WTC11 (cell line): ENCODE measurements at regions not wholly inside any gene's neighbourhood (a gene's known extent, or its start where the extent isn't known, plus 50 kb on each side); places are given as distances from the start of the nearest gene placed in this dataset.

ENCODE experiments used
- ATAC-seq: fragments of 200-7000 bp; cut with Tn5 transposase; 2 replicates; pipeline ENCODE4 v1.10.0; 2021; ENCODE audit warnings: mild to moderate bottlenecking, moderate library complexity
- CTCF ChIA-PET: fragments of 300-600 bp; sonication (Branson Sonifier 250); formaldehyde crosslinking; loops from one replicate; lab custom pipeline; 2021; ENCODE audit warnings: antibody characterized with exemption; lab: Charles Lee
- POLR2A ChIA-PET: fragments of 350-600 bp; sonication (Branson Sonifier 250); formaldehyde crosslinking; loops from one replicate; lab custom pipeline; 2021; ENCODE audit warnings: antibody characterized with exemption; lab: Charles Lee
- DNase-seq: peaks from one replicate; pipeline ENCODE4 v3.0.0; 2021; ENCODE audit warnings: low spot score
- H3K27ac Mint-ChIP-seq: 2 replicates; pipeline ENCODE4 v1.8.0; 2021; ENCODE audit warnings: mixed read lengths
- H3K27me3 Mint-ChIP-seq: 2 replicates; pipeline ENCODE4 v1.8.0; 2021; ENCODE audit warnings: low read depth, mild to moderate bottlenecking, moderate library complexity, mixed read lengths
- H3K36me3 Mint-ChIP-seq: 2 replicates; pipeline ENCODE4 v1.8.0; 2021; ENCODE audit warnings: mixed read lengths
- H3K4me1 Mint-ChIP-seq: 2 replicates; pipeline ENCODE4 v1.8.0; 2022; ENCODE audit warnings: mixed read lengths
- H3K4me3 Mint-ChIP-seq: 2 replicates; pipeline ENCODE4 v1.8.0; 2021; ENCODE audit warnings: mild to moderate bottlenecking, moderate library complexity, mixed read lengths
- H3K9me3 Mint-ChIP-seq: 2 replicates; pipeline ENCODE4 v1.8.0; 2021; ENCODE audit warnings: mixed read lengths
- CREB1 ChIP-seq: sonication (generic); formaldehyde crosslinking; IDR thresholded peaks from 2 replicates; pipeline ENCODE4 v1.8.0; 2023; ENCODE audit warnings: mild to moderate bottlenecking, missing genetic modification reagents
- GABPB1 ChIP-seq: sonication (generic); formaldehyde crosslinking; IDR thresholded peaks from 2 replicates; pipeline ENCODE4 v1.8.1; 2023; ENCODE audit warnings: mild to moderate bottlenecking, missing genetic modification reagents
- GTF2I ChIP-seq: fragments of 250-450 bp; sonication (Bioruptor Pico); conservative IDR thresholded peaks from 2 replicates; pipeline ENCODE4 v1.4.0; 2021; ENCODE audit warnings: mild to moderate bottlenecking
- NR1H2 ChIP-seq: sonication (generic); formaldehyde crosslinking; IDR thresholded peaks from 2 replicates; pipeline ENCODE4 v1.9.0; 2021; ENCODE audit warnings: mild to moderate bottlenecking, moderate library complexity, missing genetic modification reagents
- RELA ChIP-seq: sonication (generic); formaldehyde crosslinking; IDR thresholded peaks from 2 replicates; pipeline ENCODE4 v1.8.1; 2022; ENCODE audit warnings: missing genetic modification reagents, mild to moderate bottlenecking, borderline replicate concordance
- SMAD3 ChIP-seq: sonication (generic); formaldehyde crosslinking; IDR thresholded peaks from 2 replicates; pipeline ENCODE4 v1.8.0; 2022; ENCODE audit warnings: missing genetic modification reagents, mild to moderate bottlenecking, borderline replicate concordance
- SMAD4 ChIP-seq: sonication (generic); formaldehyde crosslinking; IDR thresholded peaks from 2 replicates; pipeline ENCODE4 v1.8.0; 2022; ENCODE audit warnings: mild to moderate bottlenecking, missing genetic modification reagents
- ZNF317 ChIP-seq: sonication (generic); formaldehyde crosslinking; IDR thresholded peaks from 2 replicates; pipeline ENCODE4 v1.8.1; 2023; ENCODE audit warnings: low read depth, mild to moderate bottlenecking, moderate library complexity, missing genetic modification reagents, borderline replicate concordance
- ZNF425 ChIP-seq: fragments of 250-450 bp; sonication (Bioruptor Pico); conservative IDR thresholded peaks from 2 replicates; pipeline ENCODE4 v1.9.0; 2021; ENCODE audit warnings: mild to moderate bottlenecking
- ZNF532 ChIP-seq: fragments of 250-450 bp; sonication (Bioruptor Pico); IDR thresholded peaks from 2 replicates; pipeline ENCODE4 v1.9.0; 2021; ENCODE audit warnings: mild to moderate bottlenecking, borderline replicate concordance
- TF ChIP-seq, protein P1 (sequence below): sonication (generic); formaldehyde crosslinking; conservative IDR thresholded peaks from 2 replicates; pipeline ENCODE4 v1.8.1; 2022; ENCODE audit warnings: mild to moderate bottlenecking, missing genetic modification reagents
- TF ChIP-seq, protein P2 (sequence below): sonication (generic); formaldehyde crosslinking; IDR thresholded peaks from 2 replicates; pipeline ENCODE4 v1.8.1; 2023; ENCODE audit warnings: mild to moderate bottlenecking, missing genetic modification reagents
- TF ChIP-seq, protein P3 (sequence below): sonication (generic); formaldehyde crosslinking; conservative IDR thresholded peaks from 2 replicates; pipeline ENCODE4 v1.8.1; 2023; ENCODE audit warnings: mild to moderate bottlenecking, low read depth, missing genetic modification reagents, moderate library complexity
- TF ChIP-seq, protein P4 (sequence below): sonication (generic); formaldehyde crosslinking; IDR thresholded peaks from 2 replicates; pipeline ENCODE4 v1.8.1; 2022; ENCODE audit warnings: low read depth, missing genetic modification reagents, borderline replicate concordance
- TF ChIP-seq, protein P5 (sequence below): sonication (generic); formaldehyde crosslinking; IDR thresholded peaks from 2 replicates; pipeline ENCODE4 v1.8.1; 2023; ENCODE audit warnings: mild to moderate bottlenecking, missing genetic modification reagents

DNA sequence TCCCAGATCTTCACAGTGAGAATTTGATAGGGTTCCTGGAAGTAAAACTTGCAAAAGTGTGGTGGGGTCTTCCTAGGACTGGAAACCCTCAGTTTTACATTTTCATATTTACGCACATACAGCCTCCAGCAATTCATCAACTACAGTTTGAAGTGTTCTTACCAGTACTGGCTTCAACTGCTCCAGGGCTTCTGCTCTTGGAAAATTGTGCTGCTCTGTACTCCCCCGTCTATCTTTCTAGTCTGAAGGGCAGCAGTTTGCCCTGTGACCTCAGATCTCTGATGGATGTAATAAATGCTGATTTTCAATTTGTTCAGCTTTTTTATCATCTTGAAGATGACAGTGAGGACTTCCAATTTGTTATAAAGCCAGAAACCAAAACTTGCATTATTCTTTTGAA is 458.9 kb upstream of the FSTL5 start:
- no peak for ATAC-seq
- ChIA-PET POLR2A (no interaction called here), CTCF (interaction anchor here (0.7 kb wide), 1 partner anchor 23 kb away, joined by 3 read pairs; no protein-coding TSS in a partner anchor)
- no peaks in the 10 kb centered on the region for H3K27me3 Mint-ChIP-seq
- no peak for DNase-seq
- H3K4me1 Mint-ChIP-seq, result no peaks in the 10 kb centered on the region
- H3K9me3 Mint-ChIP-seq, result no peaks in the 10 kb centered on the region; the same call in 1 of the 2 replicates
- TF ChIP-seq ZNF532, result no peak
- TF ChIP-seq NR1H2, result no peak
- H3K27ac Mint-ChIP-seq, result no peak overlapping the region
- no peak overlapping the region for H3K4me3 Mint-ChIP-seq
- no peaks in the 10 kb centered on the region for H3K36me3 Mint-ChIP-seq

- CTCF ChIA-PET, result interaction anchor here (1.2 kb wide), 1 partner anchor 113 kb away, joined by 3 read pairs; no protein-coding TSS in a partner anchor
- Mint-ChIP-seq H3K9me3 (peaks cover 11% of the 10 kb centered on the region), H3K36me3 (no peaks in the 10 kb centered on the region), H3K4me1 (peaks cover 22% of the 10 kb centered on the region), H3K27me3 (no peaks in the 10 kb centered on the region), H3K4me3 (no peak overlapping the region), H3K27ac (peak overlapping the region; percentile 88)
- POLR2A ChIA-PET, result no interaction called here
- TF ChIP-seq, protein P1, sequence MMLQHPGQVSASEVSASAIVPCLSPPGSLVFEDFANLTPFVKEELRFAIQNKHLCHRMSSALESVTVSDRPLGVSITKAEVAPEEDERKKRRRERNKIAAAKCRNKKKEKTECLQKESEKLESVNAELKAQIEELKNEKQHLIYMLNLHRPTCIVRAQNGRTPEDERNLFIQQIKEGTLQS (CRISPR knock-in tag), result no peak
- TF ChIP-seq ZNF532 (no peak), CREB1 (CRISPR knock-in tag) (no peak), GTF2I (CRISPR knock-in tag) (no peak), ZNF425 (CRISPR knock-in tag) (no peak), RELA (no peak), ZNF317 (CRISPR knock-in tag) (no peak), GABPB1 (CRISPR knock-in tag) (no peak), SMAD4 (no peak), SMAD3 (CRISPR knock-in tag) (no peak)
- TF ChIP-seq, protein P2, sequence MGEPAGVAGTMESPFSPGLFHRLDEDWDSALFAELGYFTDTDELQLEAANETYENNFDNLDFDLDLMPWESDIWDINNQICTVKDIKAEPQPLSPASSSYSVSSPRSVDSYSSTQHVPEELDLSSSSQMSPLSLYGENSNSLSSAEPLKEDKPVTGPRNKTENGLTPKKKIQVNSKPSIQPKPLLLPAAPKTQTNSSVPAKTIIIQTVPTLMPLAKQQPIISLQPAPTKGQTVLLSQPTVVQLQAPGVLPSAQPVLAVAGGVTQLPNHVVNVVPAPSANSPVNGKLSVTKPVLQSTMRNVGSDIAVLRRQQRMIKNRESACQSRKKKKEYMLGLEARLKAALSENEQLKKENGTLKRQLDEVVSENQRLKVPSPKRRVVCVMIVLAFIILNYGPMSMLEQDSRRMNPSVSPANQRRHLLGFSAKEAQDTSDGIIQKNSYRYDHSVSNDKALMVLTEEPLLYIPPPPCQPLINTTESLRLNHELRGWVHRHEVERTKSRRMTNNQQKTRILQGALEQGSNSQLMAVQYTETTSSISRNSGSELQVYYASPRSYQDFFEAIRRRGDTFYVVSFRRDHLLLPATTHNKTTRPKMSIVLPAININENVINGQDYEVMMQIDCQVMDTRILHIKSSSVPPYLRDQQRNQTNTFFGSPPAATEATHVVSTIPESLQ, result no peak
- TF ChIP-seq, protein P3, sequence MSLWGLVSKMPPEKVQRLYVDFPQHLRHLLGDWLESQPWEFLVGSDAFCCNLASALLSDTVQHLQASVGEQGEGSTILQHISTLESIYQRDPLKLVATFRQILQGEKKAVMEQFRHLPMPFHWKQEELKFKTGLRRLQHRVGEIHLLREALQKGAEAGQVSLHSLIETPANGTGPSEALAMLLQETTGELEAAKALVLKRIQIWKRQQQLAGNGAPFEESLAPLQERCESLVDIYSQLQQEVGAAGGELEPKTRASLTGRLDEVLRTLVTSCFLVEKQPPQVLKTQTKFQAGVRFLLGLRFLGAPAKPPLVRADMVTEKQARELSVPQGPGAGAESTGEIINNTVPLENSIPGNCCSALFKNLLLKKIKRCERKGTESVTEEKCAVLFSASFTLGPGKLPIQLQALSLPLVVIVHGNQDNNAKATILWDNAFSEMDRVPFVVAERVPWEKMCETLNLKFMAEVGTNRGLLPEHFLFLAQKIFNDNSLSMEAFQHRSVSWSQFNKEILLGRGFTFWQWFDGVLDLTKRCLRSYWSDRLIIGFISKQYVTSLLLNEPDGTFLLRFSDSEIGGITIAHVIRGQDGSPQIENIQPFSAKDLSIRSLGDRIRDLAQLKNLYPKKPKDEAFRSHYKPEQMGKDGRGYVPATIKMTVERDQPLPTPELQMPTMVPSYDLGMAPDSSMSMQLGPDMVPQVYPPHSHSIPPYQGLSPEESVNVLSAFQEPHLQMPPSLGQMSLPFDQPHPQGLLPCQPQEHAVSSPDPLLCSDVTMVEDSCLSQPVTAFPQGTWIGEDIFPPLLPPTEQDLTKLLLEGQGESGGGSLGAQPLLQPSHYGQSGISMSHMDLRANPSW, result no peak
- TF ChIP-seq, protein P4, sequence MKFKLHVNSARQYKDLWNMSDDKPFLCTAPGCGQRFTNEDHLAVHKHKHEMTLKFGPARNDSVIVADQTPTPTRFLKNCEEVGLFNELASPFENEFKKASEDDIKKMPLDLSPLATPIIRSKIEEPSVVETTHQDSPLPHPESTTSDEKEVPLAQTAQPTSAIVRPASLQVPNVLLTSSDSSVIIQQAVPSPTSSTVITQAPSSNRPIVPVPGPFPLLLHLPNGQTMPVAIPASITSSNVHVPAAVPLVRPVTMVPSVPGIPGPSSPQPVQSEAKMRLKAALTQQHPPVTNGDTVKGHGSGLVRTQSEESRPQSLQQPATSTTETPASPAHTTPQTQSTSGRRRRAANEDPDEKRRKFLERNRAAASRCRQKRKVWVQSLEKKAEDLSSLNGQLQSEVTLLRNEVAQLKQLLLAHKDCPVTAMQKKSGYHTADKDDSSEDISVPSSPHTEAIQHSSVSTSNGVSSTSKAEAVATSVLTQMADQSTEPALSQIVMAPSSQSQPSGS, result no peak
- TF ChIP-seq, protein P5, sequence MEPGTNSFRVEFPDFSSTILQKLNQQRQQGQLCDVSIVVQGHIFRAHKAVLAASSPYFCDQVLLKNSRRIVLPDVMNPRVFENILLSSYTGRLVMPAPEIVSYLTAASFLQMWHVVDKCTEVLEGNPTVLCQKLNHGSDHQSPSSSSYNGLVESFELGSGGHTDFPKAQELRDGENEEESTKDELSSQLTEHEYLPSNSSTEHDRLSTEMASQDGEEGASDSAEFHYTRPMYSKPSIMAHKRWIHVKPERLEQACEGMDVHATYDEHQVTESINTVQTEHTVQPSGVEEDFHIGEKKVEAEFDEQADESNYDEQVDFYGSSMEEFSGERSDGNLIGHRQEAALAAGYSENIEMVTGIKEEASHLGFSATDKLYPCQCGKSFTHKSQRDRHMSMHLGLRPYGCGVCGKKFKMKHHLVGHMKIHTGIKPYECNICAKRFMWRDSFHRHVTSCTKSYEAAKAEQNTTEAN (CRISPR knock-in tag), result no peak
- peak; percentile 36; the same call in 1 of the 2 replicates for ATAC-seq
- DNase-seq, result no peak
Observed at GRCh38 chr4:162610116-162610515, 446.3 kb upstream of the FSTL5 start.
